ENCODE measurements at regions not wholly inside any gene's neighbourhood (a gene's known extent, or its start where the extent isn't known, plus 50 kb on each side); places are given as distances from the start of the nearest gene placed in this dataset.

DNA sequence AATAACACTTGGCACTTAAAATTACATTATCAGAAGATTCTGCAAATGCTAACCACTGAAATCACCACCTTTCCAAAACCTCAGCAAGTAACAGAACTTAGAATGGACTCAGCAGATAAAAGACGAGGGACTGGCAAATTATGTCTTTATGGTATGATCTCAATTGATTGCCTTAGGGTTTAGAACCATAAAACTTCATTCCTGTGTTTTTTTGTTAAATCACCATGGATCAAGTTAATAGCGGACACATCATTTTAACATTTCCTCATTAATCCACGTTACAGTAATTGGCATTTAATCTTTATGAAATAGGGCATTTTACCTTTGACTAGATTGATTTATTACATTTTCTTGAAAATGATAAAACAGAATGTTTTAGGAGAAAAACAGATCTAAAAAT lies 2070.3 kb downstream of the PCDH9 start:
- no peaks in the 10 kb centered on the region for H3K36me3 ChIP-seq (ENCODE audit: control insufficient read depth in 4 of 4, insufficient read depth in 3 of 4, low read depth in 1 of 4, low read length in 3 of 4)

DNA sequence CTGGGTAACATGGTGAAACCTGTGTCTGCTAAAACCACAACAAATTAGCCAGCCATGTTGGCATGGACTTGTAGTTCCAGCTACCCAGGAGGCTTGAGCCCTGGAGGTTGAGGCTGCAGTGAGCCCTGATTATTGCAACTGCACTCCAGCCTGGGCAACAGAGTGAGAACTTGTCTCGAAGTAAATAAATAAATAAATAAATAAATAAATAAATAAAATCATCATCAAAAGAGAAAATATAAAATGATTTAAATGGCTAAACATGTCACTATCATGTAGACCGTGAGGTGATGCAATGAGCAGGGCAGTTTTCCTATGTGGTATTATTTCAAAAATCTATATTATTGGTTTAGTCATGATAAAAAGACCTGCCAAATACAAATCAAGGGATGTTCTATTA lies 2074.3 kb downstream of the PCDH9 start:
- no peaks in the 10 kb centered on the region for H3K9me3 ChIP-seq (ENCODE audit: control insufficient read depth in 4 of 4, low read length in 3 of 4)
- TF ChIP-seq FOXA1 (IDR thresholded peaks at IDR 0.05) = no peak
- DNase-seq (ENCODE audit: low spot score) = no peak
- H3K36me3 ChIP-seq (ENCODE audit: control insufficient read depth in 4 of 4, insufficient read depth in 3 of 4, low read depth in 1 of 4, low read length in 3 of 4) = no peaks in the 10 kb centered on the region
- H3K4me3 ChIP-seq (ENCODE audit: low read depth in 1 of 3, low read length in 3 of 3) = no peak overlapping the region
- H3K27me3 ChIP-seq (ENCODE audit: control insufficient read depth in 4 of 4, insufficient read depth in 4 of 4, low read length in 3 of 4) = no peaks in the 10 kb centered on the region
- 81% methylated on average over 2 of the region's 2 CpGs for WGBS
- H3K27ac ChIP-seq (ENCODE audit: low read depth in 1 of 2, low read length in 2 of 2) = no peak overlapping the region
- no peak overlapping the region for H3K9ac ChIP-seq (ENCODE audit: low read depth in 1 of 2, low read length in 2 of 2)
- H3K4me1 ChIP-seq (ENCODE audit: control insufficient read depth in 4 of 4, insufficient read depth in 4 of 4, low read length in 3 of 4) = no peaks in the 10 kb centered on the region

More for the DNA sequence above, 2070.3 kb downstream of the PCDH9 start:
- no peak overlapping the region for H3K9ac ChIP-seq (ENCODE audit: low read depth in 1 of 2, low read length in 2 of 2)
- H3K4me1 ChIP-seq (ENCODE audit: control insufficient read depth in 4 of 4, insufficient read depth in 4 of 4, low read length in 3 of 4) = no peaks in the 10 kb centered on the region
- TF ChIP-seq SP1 (IDR thresholded peaks at IDR 0.05) (no peak), HNF4G (IDR thresholded peaks at IDR 0.05) (no peak), ZBTB33 (IDR thresholded peaks at IDR 0.05) (no peak), CTCF (IDR thresholded peaks at IDR 0.05; ENCODE audit: low read depth, low read length, missing input control) (no peak), HNF4A (conservative IDR thresholded peaks at IDR 0.05) (no peak), NR2F2 (IDR thresholded peaks at IDR 0.05) (no peak), GABPA (IDR thresholded peaks at IDR 0.05 in 1 of 2, conservative IDR thresholded peaks at IDR 0.05 in 1 of 2) (no peak), EGR1 (IDR thresholded peaks at IDR 0.05; ENCODE audit: low read depth in 2 of 2) (no peak), YY1 (IDR thresholded peaks at IDR 0.05) (no peak), RAD21 (IDR thresholded peaks at IDR 0.05) (no peak), RXRA (IDR thresholded peaks at IDR 0.05) (no peak), ATF3 (IDR thresholded peaks at IDR 0.05) (no peak), FOXA1 (IDR thresholded peaks at IDR 0.05) (no peak)
- TF ChIP-seq, protein P1, sequence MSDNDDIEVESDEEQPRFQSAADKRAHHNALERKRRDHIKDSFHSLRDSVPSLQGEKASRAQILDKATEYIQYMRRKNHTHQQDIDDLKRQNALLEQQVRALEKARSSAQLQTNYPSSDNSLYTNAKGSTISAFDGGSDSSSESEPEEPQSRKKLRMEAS (IDR thresholded peaks at IDR 0.05) = no peak
- H3K27ac ChIP-seq (ENCODE audit: low read depth in 1 of 2, low read length in 2 of 2) = no peak overlapping the region
- WGBS = 44% methylated on average over 3 of the region's 3 CpGs
- no peak for DNase-seq (ENCODE audit: low spot score)
- no peaks in the 10 kb centered on the region for H3K27me3 ChIP-seq (ENCODE audit: control insufficient read depth in 4 of 4, insufficient read depth in 4 of 4, low read length in 3 of 4)
- no peaks in the 10 kb centered on the region for H3K9me3 ChIP-seq (ENCODE audit: control insufficient read depth in 4 of 4, low read length in 3 of 4)
- no peak overlapping the region for H3K4me3 ChIP-seq (ENCODE audit: low read depth in 1 of 3, low read length in 3 of 3)

GRCh38 chr13:65154661-65155447 lies 2075.3 kb downstream of the PCDH9 start:
- H3K27me3 ChIP-seq (ENCODE audit: control insufficient read depth in 4 of 4, insufficient read depth in 4 of 4, low read length in 3 of 4) = no peaks in the 10 kb centered on the region
- TF ChIP-seq, protein P2, sequence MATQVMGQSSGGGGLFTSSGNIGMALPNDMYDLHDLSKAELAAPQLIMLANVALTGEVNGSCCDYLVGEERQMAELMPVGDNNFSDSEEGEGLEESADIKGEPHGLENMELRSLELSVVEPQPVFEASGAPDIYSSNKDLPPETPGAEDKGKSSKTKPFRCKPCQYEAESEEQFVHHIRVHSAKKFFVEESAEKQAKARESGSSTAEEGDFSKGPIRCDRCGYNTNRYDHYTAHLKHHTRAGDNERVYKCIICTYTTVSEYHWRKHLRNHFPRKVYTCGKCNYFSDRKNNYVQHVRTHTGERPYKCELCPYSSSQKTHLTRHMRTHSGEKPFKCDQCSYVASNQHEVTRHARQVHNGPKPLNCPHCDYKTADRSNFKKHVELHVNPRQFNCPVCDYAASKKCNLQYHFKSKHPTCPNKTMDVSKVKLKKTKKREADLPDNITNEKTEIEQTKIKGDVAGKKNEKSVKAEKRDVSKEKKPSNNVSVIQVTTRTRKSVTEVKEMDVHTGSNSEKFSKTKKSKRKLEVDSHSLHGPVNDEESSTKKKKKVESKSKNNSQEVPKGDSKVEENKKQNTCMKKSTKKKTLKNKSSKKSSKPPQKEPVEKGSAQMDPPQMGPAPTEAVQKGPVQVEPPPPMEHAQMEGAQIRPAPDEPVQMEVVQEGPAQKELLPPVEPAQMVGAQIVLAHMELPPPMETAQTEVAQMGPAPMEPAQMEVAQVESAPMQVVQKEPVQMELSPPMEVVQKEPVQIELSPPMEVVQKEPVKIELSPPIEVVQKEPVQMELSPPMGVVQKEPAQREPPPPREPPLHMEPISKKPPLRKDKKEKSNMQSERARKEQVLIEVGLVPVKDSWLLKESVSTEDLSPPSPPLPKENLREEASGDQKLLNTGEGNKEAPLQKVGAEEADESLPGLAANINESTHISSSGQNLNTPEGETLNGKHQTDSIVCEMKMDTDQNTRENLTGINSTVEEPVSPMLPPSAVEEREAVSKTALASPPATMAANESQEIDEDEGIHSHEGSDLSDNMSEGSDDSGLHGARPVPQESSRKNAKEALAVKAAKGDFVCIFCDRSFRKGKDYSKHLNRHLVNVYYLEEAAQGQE (IDR thresholded peaks at IDR 0.05) = no peak
- TF ChIP-seq SP1 (IDR thresholded peaks at IDR 0.05) (no peak), NR2F2 (IDR thresholded peaks at IDR 0.05) (no peak), FOXA1 (IDR thresholded peaks at IDR 0.05) (no peak), YY1 (IDR thresholded peaks at IDR 0.05) (no peak), ZBTB33 (IDR thresholded peaks at IDR 0.05) (no peak), JUND (IDR thresholded peaks at IDR 0.05) (no peak), GABPA (IDR thresholded peaks at IDR 0.05 in 1 of 2, conservative IDR thresholded peaks at IDR 0.05 in 1 of 2) (no peak), RXRA (IDR thresholded peaks at IDR 0.05) (no peak)
- TF ChIP-seq, protein P1 (IDR thresholded peaks at IDR 0.05) = no peak

More at GRCh38 chr13:65154661-65155447, 2075.3 kb downstream of the PCDH9 start:
- H3K27ac ChIP-seq (ENCODE audit: low read depth in 1 of 2, low read length in 2 of 2) = no peak overlapping the region
- H3K4me3 ChIP-seq (ENCODE audit: low read depth in 1 of 3, low read length in 3 of 3) = no peak overlapping the region
- no peaks in the 10 kb centered on the region for H3K36me3 ChIP-seq (ENCODE audit: control insufficient read depth in 4 of 4, insufficient read depth in 3 of 4, low read depth in 1 of 4, low read length in 3 of 4)
- no peaks in the 10 kb centered on the region for H3K9me3 ChIP-seq (ENCODE audit: control insufficient read depth in 4 of 4, low read length in 3 of 4)
- WGBS = 79% methylated on average over 5 of the region's 5 CpGs
- H3K4me1 ChIP-seq (ENCODE audit: control insufficient read depth in 4 of 4, insufficient read depth in 4 of 4, low read length in 3 of 4) = no peaks in the 10 kb centered on the region
- H3K9ac ChIP-seq (ENCODE audit: low read depth in 1 of 2, low read length in 2 of 2) = no peak overlapping the region
- DNase-seq (ENCODE audit: low spot score) = no peak

Measured in liver (tissue), 8 donors.